Neural crest cell (in vitro differentiated cells): ENCODE measurements at regions not wholly inside any gene's neighbourhood (a gene's known extent, or its start where the extent isn't known, plus 50 kb on each side); places are given as distances from the start of the nearest gene placed in this dataset.

Source experiments
- DNase-seq: peaks from one replicate; pipeline ENCODE4 v3.0.0; 2021; ENCODE audit warnings: low read depth, mixed read lengths, low spot score
- H3K27ac Mint-ChIP-seq: one replicate; pipeline ENCODE4 v1.8.0; 2021; ENCODE audit warnings: mild to moderate bottlenecking, mixed read lengths; ENCODE audit not compliant: unreplicated experiment
- H3K27me3 Mint-ChIP-seq: 2 replicates; pipeline ENCODE4 v1.8.0; 2021; ENCODE audit warnings: low read depth, mild to moderate bottlenecking, mixed read lengths
- H3K36me3 Mint-ChIP-seq: 2 replicates; pipeline ENCODE4 v1.8.0; 2021; ENCODE audit warnings: low read depth, mild to moderate bottlenecking, mixed read lengths
- H3K4me1 Mint-ChIP-seq: 2 replicates; pipeline ENCODE4 v1.8.0; 2021; ENCODE audit warnings: mixed read lengths
- H3K4me3 Mint-ChIP-seq: one replicate; pipeline ENCODE4 v1.8.0; 2021; ENCODE audit warnings: mild to moderate bottlenecking, mixed read lengths
- H3K9me3 Mint-ChIP-seq: 2 replicates; pipeline ENCODE4 v1.8.0; 2021; ENCODE audit warnings: mixed read lengths
- CTCF ChIP-seq: fragments of 200-600 bp; sonication (generic); conservative IDR thresholded peaks from 2 replicates; pipeline ENCODE4 v1.5.0; 2021; ENCODE audit warnings: antibody characterized with exemption, mild to moderate bottlenecking

GRCh38 chr3:80040067-80040466, 272.3 kb upstream of the ROBO1 start:
- no peak overlapping the region for H3K4me3 Mint-ChIP-seq
- no peaks in the 10 kb centered on the region for H3K36me3 Mint-ChIP-seq

DNA sequence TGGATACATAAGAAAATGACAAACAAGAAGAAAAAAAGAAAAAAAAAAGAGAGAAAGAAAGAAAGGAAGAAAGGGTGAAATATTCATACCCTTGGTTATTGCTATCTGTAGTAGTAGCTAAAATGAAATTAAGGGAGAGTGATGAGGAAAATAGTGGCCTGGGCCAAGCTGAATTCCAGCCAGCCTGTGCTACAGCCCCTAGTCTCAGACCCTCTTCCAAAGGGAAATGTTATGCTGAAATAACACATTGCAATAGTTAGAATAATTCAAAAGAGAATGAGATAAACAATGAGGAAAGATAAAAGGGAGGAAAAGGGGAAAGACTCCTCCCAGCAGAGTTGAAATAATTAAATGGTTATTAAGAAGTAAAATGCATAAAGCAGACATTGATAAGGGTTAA, 268.4 kb upstream of the ROBO1 start:
- no peak overlapping the region for H3K4me3 Mint-ChIP-seq
- no peaks in the 10 kb centered on the region for H3K36me3 Mint-ChIP-seq
- H3K27ac Mint-ChIP-seq: no peak overlapping the region
- no peak for TF ChIP-seq CTCF
- no peaks in the 10 kb centered on the region for H3K27me3 Mint-ChIP-seq
- no peak for DNase-seq
- no peaks in the 10 kb centered on the region for H3K4me1 Mint-ChIP-seq
- H3K9me3 Mint-ChIP-seq: no peaks in the 10 kb centered on the region

More at GRCh38 chr3:80040067-80040466, 272.3 kb upstream of the ROBO1 start:
- DNase-seq: no peak
- Mint-ChIP-seq H3K27ac (no peak overlapping the region), H3K27me3 (no peaks in the 10 kb centered on the region), H3K4me1 (no peaks in the 10 kb centered on the region), H3K9me3 (peaks cover 4% of the 10 kb centered on the region)
- TF ChIP-seq CTCF: no peak

DNA sequence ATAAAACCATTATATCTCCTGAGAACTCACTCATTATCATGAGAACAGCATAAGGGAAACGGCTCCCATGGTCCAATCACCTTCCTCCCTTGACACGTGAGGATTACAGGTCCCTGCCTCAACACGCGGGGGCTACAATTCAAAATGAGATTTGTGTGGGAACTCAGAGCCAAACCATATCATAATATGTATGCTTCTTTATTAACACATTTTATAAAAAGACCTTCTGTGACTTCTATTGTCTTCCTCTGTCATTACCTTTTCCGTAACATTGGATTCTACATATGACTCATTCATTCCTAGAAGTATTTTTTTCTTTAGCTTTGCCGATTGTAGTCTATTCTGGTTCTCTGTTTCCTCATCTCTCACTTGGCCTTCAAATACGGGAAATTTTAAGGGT, 267.2 kb upstream of the ROBO1 start:
- Mint-ChIP-seq H3K27me3 (no peaks in the 10 kb centered on the region), H3K36me3 (no peaks in the 10 kb centered on the region), H3K9me3 (no peaks in the 10 kb centered on the region), H3K4me3 (no peak overlapping the region), H3K4me1 (no peaks in the 10 kb centered on the region), H3K27ac (no peak overlapping the region)
- TF ChIP-seq CTCF: no peak
- DNase-seq: no peak

GRCh38 chr3:80023010-80023409, 255.2 kb upstream of the ROBO1 start:
- H3K9me3 Mint-ChIP-seq: no peaks in the 10 kb centered on the region
- no peaks in the 10 kb centered on the region for H3K36me3 Mint-ChIP-seq
- H3K27me3 Mint-ChIP-seq: no peaks in the 10 kb centered on the region
- no peaks in the 10 kb centered on the region for H3K4me1 Mint-ChIP-seq
- H3K27ac Mint-ChIP-seq: no peak overlapping the region
- no peak for DNase-seq
- no peak for TF ChIP-seq CTCF
- no peak overlapping the region for H3K4me3 Mint-ChIP-seq

- no peaks in the 10 kb centered on the region for H3K4me1 Mint-ChIP-seq
- no peak overlapping the region for H3K27ac Mint-ChIP-seq
- no peak for TF ChIP-seq CTCF
- DNase-seq: no peak
- H3K36me3 Mint-ChIP-seq: no peaks in the 10 kb centered on the region
- no peaks in the 10 kb centered on the region for H3K9me3 Mint-ChIP-seq
- no peak overlapping the region for H3K4me3 Mint-ChIP-seq
- H3K27me3 Mint-ChIP-seq: no peaks in the 10 kb centered on the region
These were observed 250.6 kb upstream of the ROBO1 start for GRCh38 chr3:80018375-80018774.

DNA sequence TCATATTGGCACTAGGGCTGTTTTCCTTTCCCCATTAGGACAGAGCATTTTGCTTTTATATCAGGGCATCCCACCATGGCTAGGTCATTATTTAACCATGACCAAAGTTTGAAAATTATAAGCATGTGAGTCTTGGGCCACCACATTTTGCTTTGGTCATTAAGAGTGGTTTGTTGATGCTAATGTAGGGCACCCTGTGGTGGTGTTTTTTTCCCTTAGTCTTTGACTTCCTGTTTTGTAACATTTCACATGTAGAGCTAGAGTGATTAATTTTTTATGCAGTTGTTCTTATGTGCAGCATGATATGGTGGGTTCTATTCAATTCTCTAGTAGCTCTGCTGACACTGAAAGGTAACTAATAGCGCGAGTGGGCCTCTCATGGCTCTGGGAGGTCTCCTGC, 249.6 kb upstream of the ROBO1 start:
- Mint-ChIP-seq H3K4me1 (no peaks in the 10 kb centered on the region), H3K9me3 (no peaks in the 10 kb centered on the region), H3K27ac (no peak overlapping the region), H3K4me3 (no peak overlapping the region), H3K27me3 (no peaks in the 10 kb centered on the region), H3K36me3 (no peaks in the 10 kb centered on the region)
- TF ChIP-seq CTCF: no peak
- no peak for DNase-seq
